Skin of body (tissue), 1 donor: ENCODE measurements at regions not wholly inside any gene's neighbourhood (a gene's known extent, or its start where the extent isn't known, plus 50 kb on each side); places are given as distances from the start of the nearest gene placed in this dataset.
A peak's percentile ranks its signal among the peaks of the same experiment; 100 is the strongest.

Experiments
- DNase-seq: peaks from one replicate; lab custom pipeline; 2025; lab: John Stamatoyannopoulos, UW

DNA sequence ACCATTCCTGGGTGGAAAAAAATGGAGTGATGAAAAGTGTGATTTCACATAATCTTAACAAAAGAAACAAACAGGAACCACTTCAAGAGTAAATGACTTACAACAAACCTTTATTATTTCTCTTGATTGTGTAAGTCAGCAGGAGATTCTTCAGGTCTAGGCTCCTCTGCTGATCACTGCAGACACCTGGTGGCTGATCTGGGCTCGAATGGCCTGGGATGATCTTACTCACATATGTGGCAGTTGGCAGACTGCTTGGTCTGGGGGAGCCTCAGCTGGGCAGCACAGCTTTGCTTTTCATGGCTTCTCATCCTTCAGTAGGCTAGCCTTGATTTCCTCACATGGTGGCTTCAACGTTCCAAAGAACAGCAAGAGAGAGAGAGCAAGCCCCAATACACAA is 215.4 kb upstream of the PRICKLE1 start:
- no peak for DNase-seq

DNA sequence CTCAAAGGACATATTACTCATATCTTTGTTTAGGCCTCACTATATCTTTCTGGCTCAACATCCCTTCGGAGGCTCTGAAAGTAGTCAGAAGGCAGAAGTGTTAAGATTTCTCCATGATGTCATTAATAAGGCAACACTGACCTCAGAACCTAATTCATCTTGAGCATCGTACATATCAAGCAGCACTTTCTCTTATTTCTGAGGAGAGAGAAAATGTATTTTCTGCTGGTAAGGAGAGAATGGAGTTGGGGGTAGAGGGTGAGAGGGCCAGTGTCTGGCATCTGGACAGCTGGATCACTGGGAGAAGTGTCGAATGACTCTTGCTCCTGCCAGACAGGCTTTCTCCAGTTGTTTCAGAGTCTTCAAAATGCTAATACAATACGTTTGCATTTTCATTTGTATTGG is 213.2 kb upstream of the PRICKLE1 start:
- peak; percentile 94 for DNase-seq

DNA sequence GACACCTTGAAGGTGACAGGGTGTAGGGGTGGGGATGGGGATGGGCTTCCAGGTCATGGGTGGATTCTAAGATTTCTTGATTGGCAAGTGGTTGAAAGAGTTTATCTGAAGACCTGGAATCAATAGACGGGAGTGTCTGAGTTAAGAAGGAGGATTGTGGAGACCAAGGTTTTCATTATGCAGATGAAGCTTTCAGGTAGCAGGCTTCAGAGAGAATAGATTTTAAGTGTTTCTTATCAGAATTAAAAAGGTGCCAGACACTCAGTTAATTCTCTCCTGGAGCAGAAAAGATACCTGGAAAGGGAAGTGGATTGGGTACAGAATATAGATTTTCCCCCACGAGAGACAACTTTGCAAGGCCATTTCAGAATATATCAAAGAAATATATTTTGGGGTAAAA is 211.7 kb upstream of the PRICKLE1 start:
- no peak for DNase-seq

DNA sequence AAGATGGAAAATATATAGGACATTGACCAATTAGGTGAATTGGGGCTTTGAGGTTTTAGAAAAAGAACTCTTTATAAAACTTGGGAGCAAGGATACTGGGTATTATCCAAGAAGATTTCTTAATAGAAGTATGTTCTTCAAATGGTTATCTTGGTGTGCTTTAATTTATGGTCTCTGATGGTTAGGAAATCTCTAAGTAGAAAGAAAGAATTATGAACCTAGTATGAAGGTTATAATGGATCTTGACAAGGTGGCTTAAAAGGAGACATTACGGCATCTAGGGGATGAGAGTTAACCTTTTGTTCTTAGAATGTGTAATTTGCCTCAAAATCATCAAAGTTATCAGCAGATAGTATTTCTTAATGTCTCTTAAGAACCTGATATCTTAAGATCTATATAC is 210.4 kb upstream of the PRICKLE1 start:
- DNase-seq = no peak

DNA sequence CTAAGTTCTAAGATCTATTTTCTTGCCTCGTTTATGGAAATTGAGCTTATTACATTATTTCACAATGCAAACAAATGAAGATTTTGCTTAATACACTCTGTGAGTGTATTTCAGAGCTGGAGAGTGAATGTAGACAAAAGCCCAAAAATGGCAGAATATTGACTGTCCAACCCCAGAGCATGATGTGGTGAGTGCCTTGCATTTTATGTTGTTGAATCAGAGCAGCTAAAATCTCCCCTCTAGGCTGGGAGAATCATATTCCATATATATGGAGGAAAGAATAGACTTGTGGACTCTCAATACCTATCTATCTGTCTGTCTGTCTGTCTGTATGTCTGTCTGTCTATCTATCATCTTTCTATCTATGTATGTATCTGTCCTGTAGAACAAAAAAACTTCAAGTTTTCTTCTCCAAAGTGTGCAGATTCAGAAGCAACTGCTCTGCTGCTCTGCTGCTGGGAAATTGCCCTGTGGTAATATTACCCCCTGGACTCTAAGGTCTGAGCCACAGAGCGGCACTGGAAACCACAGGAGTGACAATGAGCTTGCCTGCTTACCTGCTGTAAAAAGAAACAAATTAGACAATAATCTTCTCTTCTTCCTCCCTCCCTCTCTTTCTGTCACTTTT is 209.4 kb upstream of the PRICKLE1 start:
- DNase-seq = no peak

DNA sequence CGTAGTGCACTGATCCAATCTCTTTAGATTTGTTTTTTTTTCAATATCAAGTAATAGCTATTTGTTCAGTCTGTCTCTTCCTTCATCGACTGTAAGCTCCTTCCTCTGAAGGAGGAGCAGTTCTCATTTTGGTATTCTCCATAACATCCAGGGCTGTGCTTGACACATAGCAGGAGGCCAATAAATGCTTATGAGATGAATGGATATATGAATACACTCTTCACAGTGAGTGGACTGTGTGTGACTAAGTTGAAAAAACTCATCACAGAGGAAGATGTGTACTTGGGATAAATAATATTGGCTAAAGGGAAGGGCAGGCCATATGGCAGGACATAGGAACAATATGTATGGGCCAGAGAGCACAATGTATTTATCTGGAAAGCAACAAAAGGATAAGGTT is 205.3 kb upstream of the PRICKLE1 start:
- no peak for DNase-seq

DNA sequence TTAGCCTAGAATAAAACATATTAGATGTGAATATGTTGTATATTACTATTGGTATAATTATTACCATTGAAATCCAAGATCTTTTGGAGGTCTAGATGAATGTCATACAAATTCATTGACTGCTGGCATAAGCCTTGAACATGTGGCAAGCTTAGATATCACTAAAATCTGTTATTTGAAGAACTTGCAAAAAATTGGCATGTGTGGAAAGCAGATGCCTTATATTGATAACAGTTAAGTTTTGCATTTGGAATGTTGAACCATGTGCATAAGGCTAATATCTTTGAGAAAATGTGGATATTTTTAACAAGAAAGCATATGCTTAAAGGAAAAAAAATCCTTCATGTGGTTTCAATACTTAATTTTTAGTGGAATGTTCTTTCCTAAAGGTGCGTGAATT is 203.6 kb upstream of the PRICKLE1 start:
- DNase-seq = peak; percentile 27

DNA sequence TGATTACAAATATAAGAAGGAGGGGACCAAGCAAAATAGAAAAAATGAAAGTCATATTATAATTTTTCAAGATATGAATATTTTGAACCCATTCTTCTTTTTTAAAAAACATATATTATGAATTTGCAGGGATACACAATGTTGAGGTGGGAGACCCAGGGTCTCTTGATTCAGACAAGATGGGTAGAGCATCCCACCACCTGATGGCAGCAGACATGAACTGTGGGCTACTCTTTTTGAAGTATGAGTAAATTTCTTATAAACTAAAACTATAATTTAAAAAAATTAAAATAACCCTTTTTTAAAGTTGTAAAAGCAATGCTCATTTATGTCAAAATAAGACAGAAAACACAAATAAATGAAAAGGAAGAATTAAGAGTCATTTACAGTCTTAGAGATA is 202.7 kb upstream of the PRICKLE1 start:
- DNase-seq = no peak

DNA sequence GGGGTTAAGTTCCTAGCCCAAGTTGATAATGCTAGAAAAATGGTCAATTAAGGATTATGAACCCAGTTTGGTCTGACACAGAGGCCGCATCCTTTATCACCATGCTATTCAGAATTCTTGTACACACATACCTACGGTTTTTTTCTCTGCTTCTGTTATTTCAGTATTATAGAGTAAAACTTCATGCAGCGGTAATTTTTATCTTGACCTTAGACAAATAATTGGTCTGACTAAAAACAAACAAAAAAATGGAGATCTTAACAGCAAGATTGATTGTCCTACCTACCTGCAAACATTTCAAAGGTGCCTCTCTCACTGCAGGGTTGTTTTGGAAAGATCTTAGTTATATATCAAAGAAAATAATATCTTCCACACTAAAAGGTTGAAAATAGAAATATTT is 201.9 kb upstream of the PRICKLE1 start:
- DNase-seq = no peak

DNA sequence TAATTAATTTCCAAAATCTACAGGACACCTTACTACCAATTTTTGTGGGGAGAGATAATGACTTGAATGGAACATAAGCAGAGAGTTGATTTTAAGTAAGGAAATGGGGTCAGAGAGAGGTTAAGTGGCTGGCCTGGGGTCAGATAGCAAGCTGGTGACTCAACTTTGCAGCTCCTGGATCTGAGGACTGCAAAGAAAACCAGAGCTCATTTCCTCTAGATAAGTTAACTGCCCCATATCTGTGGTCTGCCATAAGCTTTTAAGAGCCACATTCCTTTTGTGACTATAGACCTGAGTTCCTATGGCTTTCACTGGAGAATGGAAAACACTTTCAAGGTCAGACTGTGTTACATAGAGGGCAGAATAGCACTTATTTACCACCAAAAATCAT is 201.2 kb upstream of the PRICKLE1 start:
- DNase-seq = no peak

DNA sequence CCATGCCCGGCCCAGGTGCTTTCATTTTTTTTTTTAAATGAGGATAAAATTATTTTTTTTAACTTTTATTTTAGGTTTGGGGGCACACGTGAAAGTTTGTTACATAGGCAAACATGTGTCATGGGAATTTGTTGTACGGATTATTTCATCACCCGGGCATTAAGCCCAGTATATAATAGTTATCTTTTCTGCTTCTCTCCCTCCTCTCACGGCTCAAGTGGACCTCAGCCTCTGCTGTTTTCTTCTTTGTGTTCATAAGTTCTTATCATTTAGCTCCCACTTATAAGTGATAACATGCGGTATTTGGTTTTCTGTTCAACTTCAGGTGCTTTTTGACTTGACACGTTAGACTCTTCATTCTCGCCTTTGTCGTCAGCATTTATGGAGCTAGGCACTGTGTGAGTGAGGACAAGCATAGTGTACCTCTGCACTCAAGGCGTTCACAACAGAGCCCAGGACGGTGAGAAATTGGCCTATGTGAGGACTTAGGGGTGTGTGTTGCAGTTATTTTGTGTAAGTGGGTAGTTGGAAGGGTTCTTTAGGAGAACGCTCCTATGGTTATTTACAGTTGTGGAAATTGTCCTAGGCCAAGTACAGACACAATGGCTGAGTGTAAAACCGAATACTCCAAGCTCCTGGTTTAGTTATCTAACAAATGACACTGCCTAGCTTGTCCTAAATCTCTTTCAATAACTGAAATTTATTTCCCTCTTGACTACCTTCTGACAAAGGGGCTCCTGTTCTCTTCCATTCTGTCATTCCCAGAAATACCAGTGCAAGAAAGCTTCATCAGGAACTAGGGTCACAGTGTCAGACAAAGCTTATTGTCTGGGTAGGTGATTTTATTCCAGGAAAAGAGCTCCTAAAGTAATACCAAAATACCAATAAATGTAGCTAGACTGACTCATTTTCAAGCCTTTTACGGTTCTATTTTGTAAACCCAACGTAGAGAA is 200.5 kb upstream of the PRICKLE1 start:
- no peak for DNase-seq

DNA sequence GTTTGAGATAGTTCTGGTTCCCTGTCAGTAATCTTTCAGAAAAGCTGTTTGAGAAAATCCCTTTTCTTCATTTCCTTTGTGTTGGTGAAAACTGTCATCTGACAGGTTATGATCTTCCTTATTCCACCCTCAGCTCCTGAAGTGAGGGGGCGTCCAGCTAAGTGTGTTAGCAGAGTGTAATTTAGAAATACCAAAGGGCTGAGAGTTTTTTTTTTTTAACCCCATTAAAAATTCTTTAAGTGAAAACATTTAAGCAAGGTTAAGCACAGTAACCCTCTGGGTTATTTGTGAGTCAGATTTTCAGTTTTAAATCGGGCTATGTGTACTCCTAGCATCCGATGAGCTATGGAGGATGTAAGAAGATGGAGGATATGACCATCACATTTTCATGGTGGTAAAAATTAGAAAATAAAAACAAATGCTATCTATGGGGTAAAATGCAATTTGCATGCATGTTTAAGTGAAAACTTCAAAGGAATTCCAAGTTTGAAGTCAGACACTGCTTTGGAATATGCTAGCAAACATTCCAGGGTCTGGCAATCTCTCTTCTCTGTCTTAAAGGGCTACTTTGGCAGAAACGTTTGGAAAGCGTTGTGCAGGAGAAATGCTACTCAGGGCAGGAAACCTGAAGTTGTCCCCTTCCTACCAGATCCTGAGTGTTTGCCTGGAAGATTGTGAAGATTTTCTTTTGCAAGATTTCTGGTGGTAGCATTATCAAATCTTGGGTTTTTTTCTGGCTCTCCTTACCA is 197.0 kb upstream of the PRICKLE1 start:
- no peak for DNase-seq

DNA sequence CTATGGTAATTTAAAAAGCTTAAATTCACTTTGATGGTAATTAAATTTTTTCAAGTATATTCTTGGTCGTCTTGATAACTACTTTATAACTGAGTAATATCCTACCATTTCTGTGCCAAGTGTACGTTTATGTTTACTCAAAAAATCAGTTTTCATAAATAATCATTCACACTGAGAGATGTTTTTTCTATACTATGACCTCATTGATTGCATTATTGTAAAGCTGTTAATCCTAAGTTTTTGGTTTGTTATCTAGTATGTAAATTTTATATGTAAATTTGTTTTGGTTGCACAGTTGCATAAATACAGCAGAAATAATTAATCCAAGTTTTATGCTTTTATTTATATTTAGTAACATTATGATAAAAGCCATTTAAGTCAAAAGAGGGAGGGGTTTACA is 196.4 kb upstream of the PRICKLE1 start:
- DNase-seq = no peak

DNA sequence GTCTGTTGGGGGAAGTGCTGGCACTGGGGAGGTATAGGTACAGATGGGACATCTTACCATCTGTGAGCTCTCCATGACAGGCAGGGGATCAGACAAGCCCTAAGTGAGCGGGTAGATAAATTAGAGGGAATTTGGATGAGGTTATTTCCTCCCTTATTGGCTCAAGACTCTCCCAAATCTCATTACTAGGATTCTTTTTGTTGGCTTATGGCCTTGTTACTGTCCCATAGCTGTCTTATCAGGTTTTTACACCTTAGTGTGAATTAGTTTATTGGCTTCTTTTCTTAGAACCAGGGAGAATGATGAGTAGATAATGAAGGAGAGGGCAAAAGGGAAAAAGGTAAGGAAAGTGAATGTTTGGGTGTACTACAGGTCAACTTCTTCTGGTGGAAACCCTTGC is 191.1 kb upstream of the PRICKLE1 start:
- DNase-seq = no peak

DNA sequence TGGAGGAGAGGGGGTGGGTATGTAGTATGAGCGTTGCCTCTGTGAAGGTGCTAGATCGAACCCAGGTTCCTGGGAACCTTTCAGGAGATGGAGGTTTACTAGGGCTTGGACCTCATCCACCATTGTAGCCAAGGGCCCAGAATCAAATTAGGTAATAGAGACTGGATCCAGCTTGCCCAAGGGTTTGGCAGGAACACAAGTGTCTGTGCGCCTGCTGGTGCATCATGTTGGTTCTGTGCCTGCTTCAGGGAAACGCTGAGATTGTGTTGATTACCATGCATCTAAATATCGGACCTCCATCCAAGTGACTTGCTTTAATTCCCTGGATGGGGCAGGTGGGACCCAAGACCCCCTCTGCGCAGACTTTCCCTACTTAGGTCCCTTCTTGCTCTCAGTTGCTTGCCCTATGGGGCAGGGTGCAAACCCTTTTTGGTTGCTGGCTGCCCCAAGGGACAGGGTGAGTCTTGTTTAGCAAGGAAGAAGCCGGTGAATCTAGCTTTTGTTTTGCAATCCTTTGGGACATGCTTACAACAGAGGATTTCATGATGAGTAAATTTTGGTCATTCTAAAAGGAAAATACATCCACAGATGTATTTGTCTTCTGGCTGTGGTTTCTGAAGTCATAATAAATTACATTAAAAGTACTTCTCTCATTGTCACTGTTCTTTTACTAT is 189.8 kb upstream of the PRICKLE1 start:
- no peak for DNase-seq

DNA sequence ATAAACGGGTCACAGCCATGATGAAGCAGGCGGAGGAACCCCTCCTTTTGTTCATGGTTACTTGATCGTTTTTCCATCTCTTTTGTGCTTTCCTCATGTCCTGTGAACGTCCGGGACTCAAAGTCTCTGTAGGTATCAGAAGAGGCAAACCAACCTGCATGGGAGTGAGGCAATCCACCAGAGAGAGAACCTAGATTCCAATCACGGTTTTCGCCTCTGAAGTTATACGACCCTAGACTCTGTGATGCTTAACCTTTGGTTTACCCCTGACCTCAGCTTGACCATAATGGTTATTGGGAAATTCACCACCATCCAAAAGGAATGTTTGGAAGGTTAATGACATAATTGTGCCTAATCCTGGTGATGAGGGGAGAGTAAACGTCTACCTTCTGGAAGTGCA is 186.8 kb upstream of the PRICKLE1 start:
- no peak for DNase-seq

DNA sequence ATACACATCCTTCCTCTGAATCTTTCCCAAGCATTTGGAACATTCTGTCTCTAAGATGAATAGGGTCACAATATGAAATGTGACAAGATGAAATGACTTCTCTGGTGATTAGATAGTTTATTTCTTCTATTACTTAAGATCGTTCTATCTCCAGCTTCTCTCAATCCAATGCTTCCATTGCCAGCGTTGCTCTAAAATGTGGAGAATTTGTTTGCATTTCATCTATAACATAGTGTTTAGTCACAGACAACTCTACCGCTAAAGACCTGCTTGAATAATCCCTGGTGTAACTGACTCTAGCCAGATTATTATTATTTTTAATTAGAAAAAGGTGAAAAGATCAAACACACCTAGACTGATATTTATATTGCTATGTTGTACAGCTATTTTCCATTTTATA is 184.7 kb upstream of the PRICKLE1 start:
- no peak for DNase-seq

DNA sequence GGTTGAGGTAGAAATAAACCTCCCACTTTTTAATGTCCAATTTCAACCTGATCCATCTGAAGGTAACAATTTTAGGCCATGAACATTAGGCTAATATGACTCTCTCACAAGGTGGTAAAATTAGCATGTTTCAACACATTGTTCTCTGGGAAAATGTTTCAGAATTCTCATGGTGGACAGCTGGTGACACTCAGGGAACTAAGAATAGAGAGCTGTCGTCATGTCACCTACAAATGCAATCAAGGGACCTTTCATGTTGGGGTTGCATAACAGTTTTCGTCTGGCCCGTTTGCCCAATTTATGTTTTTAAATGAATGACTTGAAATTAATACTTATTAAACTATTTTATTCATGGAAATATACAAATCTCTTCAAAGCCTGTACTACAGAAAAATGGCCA is 180.7 kb upstream of the PRICKLE1 start:
- no peak for DNase-seq

DNA sequence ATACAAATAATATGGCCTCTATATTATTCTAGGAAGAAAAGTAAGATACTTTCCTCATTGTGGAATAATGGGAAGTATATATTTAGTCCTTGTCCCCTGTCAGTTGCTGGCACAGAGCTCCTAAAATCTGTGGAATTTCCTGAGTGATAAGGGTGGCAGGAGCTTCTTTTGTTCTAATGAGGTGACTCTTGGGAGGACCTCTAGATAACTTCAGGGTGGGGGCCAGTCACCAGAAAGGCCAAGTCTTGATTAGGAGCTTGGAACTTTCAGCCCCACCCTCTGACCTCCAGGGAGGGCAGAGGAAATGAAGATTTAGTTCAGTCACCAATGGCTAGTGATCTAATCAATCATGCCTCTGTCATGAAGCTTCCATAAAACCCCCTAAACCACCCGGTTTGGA is 179.9 kb upstream of the PRICKLE1 start:
- no peak for DNase-seq

DNA sequence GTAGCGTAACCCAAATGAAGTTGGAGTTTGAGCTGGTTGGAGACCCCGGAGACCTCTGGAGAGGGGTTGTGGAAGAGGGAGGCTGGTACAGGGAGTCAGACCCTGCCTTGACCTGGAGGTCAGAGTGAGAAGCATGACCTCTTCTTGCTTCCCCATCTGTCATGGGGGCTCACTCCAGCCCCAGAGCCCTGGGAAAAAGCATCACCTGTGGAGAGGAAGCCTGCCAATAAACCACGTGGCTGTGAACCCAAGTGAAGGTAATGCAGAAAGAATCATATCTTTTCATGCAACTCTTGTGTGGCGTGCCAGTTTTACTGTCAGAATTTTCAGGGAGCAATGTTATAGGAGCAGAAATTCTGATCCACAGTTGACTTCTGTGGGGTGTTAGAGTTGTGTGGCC is 178.5 kb upstream of the PRICKLE1 start:
- DNase-seq = no peak

DNA sequence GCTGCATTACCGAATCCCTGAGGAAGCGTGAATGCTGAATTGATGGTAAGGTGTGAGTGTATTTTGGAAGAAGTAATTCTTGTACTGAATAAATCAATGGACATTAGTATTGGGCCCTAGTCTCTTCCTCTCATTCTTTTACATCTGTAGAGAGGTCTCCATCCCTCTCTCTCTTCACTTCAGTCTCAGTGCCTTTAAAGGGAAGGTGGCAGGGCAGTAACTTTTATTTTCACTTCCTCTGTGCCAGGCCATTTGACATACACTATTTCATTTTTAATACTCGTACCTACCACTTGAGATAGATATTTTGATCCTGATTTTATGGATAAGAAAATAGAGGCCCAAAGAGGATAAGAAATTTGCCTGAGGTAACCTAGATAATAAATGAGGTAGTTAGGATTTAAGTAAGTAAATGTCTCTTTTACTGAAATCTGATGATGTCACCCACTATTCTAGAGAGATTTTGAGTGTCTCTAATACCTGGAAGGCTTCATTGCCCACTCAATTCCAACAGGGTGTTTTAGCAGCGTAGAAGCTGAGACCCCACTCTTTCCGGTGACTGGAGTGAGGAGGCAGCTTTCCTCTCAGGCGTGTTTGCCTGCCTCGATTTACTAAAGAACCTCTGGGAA is 177.9 kb upstream of the PRICKLE1 start:
- no peak for DNase-seq
